ENCODE measurements at regions not wholly inside any gene's neighbourhood (a gene's known extent, or its start where the extent isn't known, plus 50 kb on each side); places are given as distances from the start of the nearest gene placed in this dataset.

GRCh38 chr18:43396266-43396665 is 119.0 kb upstream of the SYT4 start:
- Mint-ChIP-seq H3K4me1 (ENCODE audit: low read depth) (no peaks in the 10 kb centered on the region), H3K36me3 (ENCODE audit: low read depth) (no peaks in the 10 kb centered on the region), H3K27ac (ENCODE audit: unreplicated experiment) (no peak overlapping the region), H3K9me3 (ENCODE audit: low read depth) (no peaks in the 10 kb centered on the region), H3K4me3 (ENCODE audit: unreplicated experiment) (no peak overlapping the region), H3K27me3 (ENCODE audit: low read depth) (peaks cover 19% of the 10 kb centered on the region)
- TF ChIP-seq, protein P1, sequence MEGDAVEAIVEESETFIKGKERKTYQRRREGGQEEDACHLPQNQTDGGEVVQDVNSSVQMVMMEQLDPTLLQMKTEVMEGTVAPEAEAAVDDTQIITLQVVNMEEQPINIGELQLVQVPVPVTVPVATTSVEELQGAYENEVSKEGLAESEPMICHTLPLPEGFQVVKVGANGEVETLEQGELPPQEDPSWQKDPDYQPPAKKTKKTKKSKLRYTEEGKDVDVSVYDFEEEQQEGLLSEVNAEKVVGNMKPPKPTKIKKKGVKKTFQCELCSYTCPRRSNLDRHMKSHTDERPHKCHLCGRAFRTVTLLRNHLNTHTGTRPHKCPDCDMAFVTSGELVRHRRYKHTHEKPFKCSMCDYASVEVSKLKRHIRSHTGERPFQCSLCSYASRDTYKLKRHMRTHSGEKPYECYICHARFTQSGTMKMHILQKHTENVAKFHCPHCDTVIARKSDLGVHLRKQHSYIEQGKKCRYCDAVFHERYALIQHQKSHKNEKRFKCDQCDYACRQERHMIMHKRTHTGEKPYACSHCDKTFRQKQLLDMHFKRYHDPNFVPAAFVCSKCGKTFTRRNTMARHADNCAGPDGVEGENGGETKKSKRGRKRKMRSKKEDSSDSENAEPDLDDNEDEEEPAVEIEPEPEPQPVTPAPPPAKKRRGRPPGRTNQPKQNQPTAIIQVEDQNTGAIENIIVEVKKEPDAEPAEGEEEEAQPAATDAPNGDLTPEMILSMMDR (IDR thresholded peaks at IDR 0.05), result peak; percentile 79
- DNase-seq (ENCODE audit: low spot score), result no peak

- TF ChIP-seq, protein P1 (IDR thresholded peaks at IDR 0.05), result no peak
- Mint-ChIP-seq H3K4me1 (ENCODE audit: low read depth) (no peaks in the 10 kb centered on the region), H3K9me3 (ENCODE audit: low read depth) (peaks cover 8% of the 10 kb centered on the region), H3K4me3 (ENCODE audit: unreplicated experiment) (no peak overlapping the region), H3K27ac (ENCODE audit: unreplicated experiment) (no peak overlapping the region), H3K36me3 (ENCODE audit: low read depth) (no peaks in the 10 kb centered on the region), H3K27me3 (ENCODE audit: low read depth) (peaks cover 7% of the 10 kb centered on the region)
- no peak for DNase-seq (ENCODE audit: low spot score)
Observed at GRCh38 chr18:43398601-43399000, 121.3 kb upstream of the SYT4 start.

DNA sequence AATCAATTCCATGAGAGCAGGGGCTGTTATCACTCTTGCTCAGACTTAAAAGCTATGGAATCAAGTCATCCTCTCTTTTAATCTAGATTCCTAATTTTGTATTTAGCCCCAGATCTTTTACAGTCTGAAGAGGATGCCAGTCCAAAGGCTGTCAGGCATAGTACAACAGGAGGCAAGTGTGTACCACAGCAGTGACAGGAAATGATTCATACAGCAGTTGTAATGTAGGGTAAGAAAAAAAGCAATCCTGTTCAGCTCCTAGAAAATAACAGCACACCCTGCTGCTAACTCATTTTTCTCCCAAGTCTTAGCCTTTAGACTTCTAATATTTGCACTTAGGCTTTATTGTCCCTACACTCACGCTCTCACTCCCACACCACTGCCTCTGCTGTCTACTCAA is 127.8 kb upstream of the SYT4 start:
- TF ChIP-seq, protein P1 (IDR thresholded peaks at IDR 0.05), result no peak
- H3K9me3 Mint-ChIP-seq (ENCODE audit: low read depth), result peaks cover 8% of the 10 kb centered on the region
- H3K27me3 Mint-ChIP-seq (ENCODE audit: low read depth), result no peaks in the 10 kb centered on the region
- H3K4me3 Mint-ChIP-seq (ENCODE audit: unreplicated experiment), result no peak overlapping the region
- no peak overlapping the region for H3K27ac Mint-ChIP-seq (ENCODE audit: unreplicated experiment)
- H3K4me1 Mint-ChIP-seq (ENCODE audit: low read depth), result no peaks in the 10 kb centered on the region
- DNase-seq (ENCODE audit: low spot score), result no peak
- no peaks in the 10 kb centered on the region for H3K36me3 Mint-ChIP-seq (ENCODE audit: low read depth)

GRCh38 chr18:43414006-43414405 is 136.7 kb upstream of the SYT4 start:
- Mint-ChIP-seq H3K4me1 (ENCODE audit: low read depth) (no peaks in the 10 kb centered on the region), H3K36me3 (ENCODE audit: low read depth) (no peaks in the 10 kb centered on the region), H3K4me3 (ENCODE audit: unreplicated experiment) (no peak overlapping the region), H3K27ac (ENCODE audit: unreplicated experiment) (no peak overlapping the region), H3K27me3 (ENCODE audit: low read depth) (peaks cover 6% of the 10 kb centered on the region), H3K9me3 (ENCODE audit: low read depth) (no peaks in the 10 kb centered on the region)
- DNase-seq (ENCODE audit: low spot score), result no peak
- TF ChIP-seq, protein P1 (IDR thresholded peaks at IDR 0.05), result no peak

DNA sequence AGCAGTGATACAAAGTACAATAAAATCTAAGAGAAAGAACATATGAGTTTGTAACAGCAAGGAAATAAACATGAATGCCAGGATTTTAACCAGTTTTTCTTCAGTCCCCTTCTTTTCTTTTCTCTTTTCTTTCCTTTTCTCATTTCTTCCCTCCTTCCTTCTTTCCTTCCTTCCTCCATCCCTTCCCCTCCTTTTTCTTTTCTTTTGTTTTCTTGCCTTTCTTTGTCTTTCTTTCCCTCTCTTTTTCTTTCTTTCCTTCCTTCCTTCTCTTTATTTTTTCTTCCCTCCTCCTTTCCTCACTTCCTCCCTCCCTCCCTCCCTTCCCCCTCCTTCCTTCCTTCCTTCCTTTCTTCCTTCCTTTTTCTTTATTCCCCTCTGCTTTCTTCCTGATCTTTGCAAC is 142.8 kb upstream of the SYT4 start:
- Mint-ChIP-seq H3K27ac (ENCODE audit: unreplicated experiment) (no peak overlapping the region), H3K27me3 (ENCODE audit: low read depth) (peaks cover 18% of the 10 kb centered on the region), H3K36me3 (ENCODE audit: low read depth) (no peaks in the 10 kb centered on the region), H3K4me3 (ENCODE audit: unreplicated experiment) (no peak overlapping the region), H3K4me1 (ENCODE audit: low read depth) (no peaks in the 10 kb centered on the region), H3K9me3 (ENCODE audit: low read depth) (no peaks in the 10 kb centered on the region)
- DNase-seq (ENCODE audit: low spot score), result no peak
- TF ChIP-seq, protein P1 (IDR thresholded peaks at IDR 0.05), result no peak

Measured in chondrocyte (in vitro differentiated cells).